Vagina (tissue), 2 donors: ENCODE measurements at regions not wholly inside any gene's neighbourhood (a gene's known extent, or its start where the extent isn't known, plus 50 kb on each side); places are given as distances from the start of the nearest gene placed in this dataset.
"Not testable (repeated sequence)": the region's sequence is repeated elsewhere in the genome, so short reads cannot be mapped to it uniquely, and the experiment has no call there.

Experiments used
- DNase-seq, 2 donors: peaks; one replicate each; pipeline ENCODE4 v3.0.0-alpha.2; 2017; ENCODE audit errors: extremely low spot score in 2 of 2
- H3K27ac ChIP-seq: fragments of 200-600 bp; sonication (generic); one replicate; pipeline ENCODE4 v1.5.1; 2019
- H3K27me3 ChIP-seq: fragments of 200-600 bp; sonication (generic); one replicate; pipeline ENCODE4 v1.5.1; 2019
- H3K36me3 ChIP-seq, 2 donors: fragments of 200-600 bp; sonication (generic); one replicate each; pipeline ENCODE4 v1.5.1; 2017 to 2019
- H3K4me1 ChIP-seq: fragments of 200-600 bp; sonication (generic); one replicate; pipeline ENCODE4 v1.5.1; 2019
- H3K4me3 ChIP-seq, 2 donors: fragments of 200-600 bp; sonication (generic); 1 replicate in 1 of 2; 2 replicates in 1 of 2; pipeline ENCODE4 v1.5.1; 2016 to 2019
- H3K9me3 ChIP-seq: fragments of 200-600 bp; sonication (generic); one replicate; pipeline ENCODE4 v1.5.1; 2019
- CTCF ChIP-seq, 3 experiments: fragments of 450-650 bp in 2 of 3; fragments of 200-600 bp in 1 of 3; sonication (generic) in 1 of 3; IDR thresholded peaks; one replicate each; pipeline ENCODE4 v1.5.1; 2017 to 2019; ENCODE audit warnings: antibody characterized with exemption in 3 of 3, mild to moderate bottlenecking in 2 of 3, moderate library complexity in 2 of 3
- POLR2A ChIP-seq, 2 donors: fragments of 450-650 bp; IDR thresholded peaks; one replicate each; pipeline ENCODE4 v1.6.1; 2017; ENCODE audit warnings: antibody characterized with exemption in 2 of 2, mild to moderate bottlenecking in 2 of 2, moderate library complexity in 2 of 2
- POLR2AphosphoS5 ChIP-seq, 2 donors: sonication (generic); formaldehyde crosslinking; IDR thresholded peaks; one replicate each; pipeline ENCODE4 v1.9.0; 2017; ENCODE audit warnings: antibody characterized with exemption in 2 of 2, mild to moderate bottlenecking in 2 of 2, low read depth in 1 of 2; ENCODE audit not compliant: insufficient read depth in 1 of 2
- intact Hi-C: fragments of 100-400 bp; cut with DNase I; formaldehyde crosslinking; loops from one replicate; pipeline ENCODE4 v1.15.1; 2023

DNA sequence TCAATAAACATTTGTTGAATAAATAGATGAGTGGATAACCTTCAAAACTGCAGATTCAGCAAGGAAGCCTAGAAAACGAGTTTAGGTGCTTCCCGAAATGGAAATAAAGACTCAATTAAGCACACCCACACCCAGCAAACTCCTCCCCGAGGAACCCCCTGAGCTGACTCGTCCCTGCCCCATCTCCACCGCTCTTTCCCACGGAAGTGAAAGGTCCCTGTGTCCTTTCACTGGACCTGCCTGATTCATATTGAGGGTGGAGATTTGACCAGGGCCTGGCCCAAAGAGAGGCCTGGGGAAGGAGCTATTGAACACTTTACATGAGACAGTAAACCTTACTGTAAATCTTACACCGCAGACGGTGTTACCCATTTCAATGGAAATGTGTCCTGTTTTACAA, 129.1 kb downstream of the CPZ start:
- no peak for TF ChIP-seq CTCF (IDR thresholded peaks at IDR 0.05)
- TF ChIP-seq POLR2AphosphoS5 (IDR thresholded peaks at IDR 0.05; ENCODE audit: insufficient read depth in 1 of 2, low read depth in 1 of 2), result no peak
- TF ChIP-seq POLR2A (IDR thresholded peaks at IDR 0.05), result no peak

DNA sequence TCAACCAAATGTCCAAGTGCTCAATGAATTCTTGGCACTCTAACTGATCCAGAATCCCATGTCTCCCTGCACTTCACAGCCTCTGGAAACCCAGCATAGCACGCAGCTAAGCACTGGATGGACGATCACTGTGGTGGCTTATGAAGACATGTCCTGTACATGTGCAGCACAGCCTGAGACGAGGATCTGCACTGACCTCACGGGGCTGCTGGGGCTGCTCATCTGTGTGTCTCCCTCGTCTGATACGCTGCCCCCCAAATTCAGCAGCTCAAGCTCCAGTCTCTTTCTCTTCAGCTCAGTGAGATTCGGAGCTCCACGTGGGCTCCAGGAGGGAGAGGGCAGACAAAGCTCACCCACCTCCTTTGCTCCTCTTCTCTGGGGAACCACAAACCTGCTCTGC, 126.9 kb downstream of the CPZ start:
- H3K27ac ChIP-seq, result no peak overlapping the region
- intact Hi-C loops, result no loop called here
- no peak for DNase-seq

More for the DNA sequence above, 129.1 kb downstream of the CPZ start:
- no peak for DNase-seq
- no peaks in the 10 kb centered on the region for H3K36me3 ChIP-seq
- no peaks in the 10 kb centered on the region for H3K9me3 ChIP-seq
- no peaks in the 10 kb centered on the region for H3K4me1 ChIP-seq
- no peaks in the 10 kb centered on the region for H3K27me3 ChIP-seq
- intact Hi-C loops, result no loop called here
- no peak overlapping the region for H3K4me3 ChIP-seq
- H3K27ac ChIP-seq, result no peak overlapping the region

GRCh38 chr4:8717470-8717869, 124.9 kb downstream of the CPZ start:
- H3K27ac ChIP-seq, H3K9me3 ChIP-seq, H3K4me1 ChIP-seq, DNase-seq, H3K27me3 ChIP-seq, intact Hi-C loops, H3K4me3 ChIP-seq, H3K36me3 ChIP-seq: not testable (repeated sequence)

More for the DNA sequence above, 126.9 kb downstream of the CPZ start:
- no peaks in the 10 kb centered on the region for H3K9me3 ChIP-seq
- H3K36me3 ChIP-seq, result no peaks in the 10 kb centered on the region
- no peak overlapping the region for H3K4me3 ChIP-seq
- TF ChIP-seq POLR2AphosphoS5 (IDR thresholded peaks at IDR 0.05; ENCODE audit: insufficient read depth in 1 of 2, low read depth in 1 of 2) (no peak), POLR2A (IDR thresholded peaks at IDR 0.05) (no peak), CTCF (IDR thresholded peaks at IDR 0.05) (no peak)
- H3K4me1 ChIP-seq, result no peaks in the 10 kb centered on the region
- H3K27me3 ChIP-seq, result no peaks in the 10 kb centered on the region

- TF ChIP-seq CTCF (IDR thresholded peaks at IDR 0.05) (no peak), POLR2A (IDR thresholded peaks at IDR 0.05) (no peak), POLR2AphosphoS5 (IDR thresholded peaks at IDR 0.05; ENCODE audit: insufficient read depth in 1 of 2, low read depth in 1 of 2) (no peak)
- no peak overlapping the region for H3K4me3 ChIP-seq
- no peaks in the 10 kb centered on the region for H3K4me1 ChIP-seq
- no peak for DNase-seq
- H3K9me3 ChIP-seq, result no peaks in the 10 kb centered on the region
- H3K36me3 ChIP-seq, result no peaks in the 10 kb centered on the region
- no peak overlapping the region for H3K27ac ChIP-seq
- H3K27me3 ChIP-seq, result no peaks in the 10 kb centered on the region
- intact Hi-C loops, result no loop called here
These were observed 118.4 kb downstream of the CPZ start for GRCh38 chr4:8710946-8711345.

GRCh38 chr4:8710416-8710815, 117.9 kb downstream of the CPZ start:
- TF ChIP-seq POLR2AphosphoS5 (IDR thresholded peaks at IDR 0.05; ENCODE audit: insufficient read depth in 1 of 2, low read depth in 1 of 2), result no peak
- TF ChIP-seq CTCF (IDR thresholded peaks at IDR 0.05), result no peak
- TF ChIP-seq POLR2A (IDR thresholded peaks at IDR 0.05), result no peak
- intact Hi-C loops, result no loop called here
- H3K36me3 ChIP-seq, result no peaks in the 10 kb centered on the region
- DNase-seq, result no peak
- H3K9me3 ChIP-seq, result no peaks in the 10 kb centered on the region
- H3K27me3 ChIP-seq, result no peaks in the 10 kb centered on the region
- no peak overlapping the region for H3K27ac ChIP-seq
- H3K4me1 ChIP-seq, result no peaks in the 10 kb centered on the region
- no peak overlapping the region for H3K4me3 ChIP-seq
